Lung (tissue), 11 donors: ENCODE measurements at regions not wholly inside any gene's neighbourhood (a gene's known extent, or its start where the extent isn't known, plus 50 kb on each side); places are given as distances from the start of the nearest gene placed in this dataset.

Experiments used
- ATAC-seq: fragments of 200-7000 bp; cut with Tn5 transposase; one replicate; pipeline ENCODE4 v1.9.1; 2020; ENCODE audit warnings: moderate number of reproducible peaks; ENCODE audit not compliant: insufficient read depth, low FRiP score
- DNase-seq, 3 donors: peaks; one replicate each; pipeline ENCODE4 v3.0.0-alpha.2; 2013 to 2017
- H3K27ac ChIP-seq, 2 donors: one replicate each; pipeline ENCODE4 v1.5.1; 2013; ENCODE audit warnings: mild to moderate bottlenecking in 2 of 2, moderate library complexity in 2 of 2, control low read depth in 1 of 2, inconsistent platforms in 1 of 2, low read depth in 1 of 2, low read length in 1 of 2
- H3K27me3 ChIP-seq, 3 donors: one replicate each; pipeline ENCODE4 v1.5.1; 2013; ENCODE audit warnings: low read length in 2 of 3; ENCODE audit not compliant: control insufficient read depth in 3 of 3, insufficient read depth in 3 of 3
- H3K36me3 ChIP-seq, 4 donors: one replicate each; pipeline ENCODE4 v1.5.1; 2013; ENCODE audit warnings: low read length in 4 of 4, mild to moderate bottlenecking in 1 of 4, moderate library complexity in 1 of 4; ENCODE audit not compliant: control insufficient read depth in 4 of 4, insufficient read depth in 4 of 4
- H3K4me1 ChIP-seq, 5 donors: one replicate each; pipeline ENCODE4 v1.5.1; 2013; ENCODE audit warnings: low read length in 5 of 5, mild to moderate bottlenecking in 2 of 5, moderate library complexity in 1 of 5; ENCODE audit not compliant: control insufficient read depth in 5 of 5, insufficient read depth in 5 of 5
- H3K4me3 ChIP-seq: one replicate; pipeline ENCODE4 v1.5.1; 2013; ENCODE audit warnings: mild to moderate bottlenecking, control low read depth, moderate library complexity
- H3K9ac ChIP-seq, 2 donors: one replicate each; pipeline ENCODE4 v1.5.1; 2013; ENCODE audit warnings: low read length in 2 of 2, control low read depth in 1 of 2; ENCODE audit not compliant: insufficient read depth in 1 of 2
- H3K9me3 ChIP-seq, 4 donors: one replicate each; pipeline ENCODE4 v1.5.1; 2013; ENCODE audit warnings: low read length in 3 of 4, mild to moderate bottlenecking in 1 of 4, moderate library complexity in 1 of 4; ENCODE audit not compliant: control insufficient read depth in 4 of 4, insufficient read depth in 3 of 4
- CTCF ChIP-seq: IDR thresholded peaks from 2 replicates; pipeline ENCODE4 v1.5.1; 2012; ENCODE audit warnings: mild to moderate bottlenecking; ENCODE audit errors: control extremely low read depth, extremely low read depth
- WGBS, 2 donors: extraction: QIAGEN DNeasy Blood & Tissue Kit; methylation state at CpG; one replicate each; pipeline ENCODE4 v1.1.7; 2013; 5-methylcytosine and 5-hydroxymethylcytosine counted together
- donor health status: control.
- donor health status: control.
- donor health status: Bipolar disorder and iron deficiency.
- donor health status: healthy.
- donor health status: DM: yes; HTN: yes; CAD: no.

GRCh38 chr16:62298600-62298999 is 262.4 kb upstream of the CDH8 start:
- Histone ChIP-seq H3K9ac (no peak overlapping the region), H3K27ac (no peak overlapping the region), H3K9me3 (peaks cover 0 to 3% (median 0%) of the 10 kb centered on the region in 4 donors), H3K4me3 (no peak overlapping the region), H3K4me1 (no peaks in the 10 kb centered on the region), H3K27me3 (no peaks in the 10 kb centered on the region), H3K36me3 (no peaks in the 10 kb centered on the region)
- WGBS, 2 donors = 58 to 75% methylated on average over 11 of the region's 11 CpGs
- no peak for TF ChIP-seq CTCF
- DNase-seq = no peak
- no peak for ATAC-seq

GRCh38 chr16:62294213-62294972 is 258.2 kb upstream of the CDH8 start:
- no peak for DNase-seq
- no peak overlapping the region for H3K9ac ChIP-seq
- no peaks in the 10 kb centered on the region for H3K9me3 ChIP-seq
- no peak for TF ChIP-seq CTCF
- no peak for ATAC-seq
- H3K27me3 ChIP-seq = no peaks in the 10 kb centered on the region
- no peaks in the 10 kb centered on the region for H3K4me1 ChIP-seq
- H3K4me3 ChIP-seq = no peak overlapping the region
- H3K27ac ChIP-seq = no peak overlapping the region
- WGBS, 2 donors = 85 to 86% methylated on average over 6 of the region's 6 CpGs
- H3K36me3 ChIP-seq = no peaks in the 10 kb centered on the region

- DNase-seq (no peak), ATAC-seq (no peak)
- Histone ChIP-seq H3K4me3 (no peak overlapping the region), H3K9me3 (no peaks in the 10 kb centered on the region), H3K9ac (no peak overlapping the region), H3K4me1 (no peaks in the 10 kb centered on the region), H3K36me3 (no peaks in the 10 kb centered on the region), H3K27ac (no peak overlapping the region), H3K27me3 (no peaks in the 10 kb centered on the region)
- WGBS, 2 donors = 45 to 60% methylated on average over 2 of the region's 2 CpGs
- TF ChIP-seq CTCF = no peak
Observed at GRCh38 chr16:62288990-62289629, 252.9 kb upstream of the CDH8 start.
